Fibroblast of the aortic adventitia (primary cell): ENCODE measurements at regions not wholly inside any gene's neighbourhood (a gene's known extent, or its start where the extent isn't known, plus 50 kb on each side); places are given as distances from the start of the nearest gene placed in this dataset.

Experiments
- DNase-seq: peaks from one replicate; pipeline ENCODE4 v3.0.0-alpha.2; 2010; ENCODE audit warnings: low read depth
- H3K4me3 ChIP-seq: 2 replicates; pipeline ENCODE4 v1.5.1; 2011; ENCODE audit warnings: low read depth, mild to moderate bottlenecking, control low read depth, low read length, moderate library complexity
- TF ChIP-seq, protein P1 (sequence below): IDR thresholded peaks from 2 replicates; pipeline ENCODE4 v1.5.1; 2011; ENCODE audit warnings: mild to moderate bottlenecking, low read length, control low read depth, inconsistent platforms; ENCODE audit not compliant: insufficient read depth

DNA sequence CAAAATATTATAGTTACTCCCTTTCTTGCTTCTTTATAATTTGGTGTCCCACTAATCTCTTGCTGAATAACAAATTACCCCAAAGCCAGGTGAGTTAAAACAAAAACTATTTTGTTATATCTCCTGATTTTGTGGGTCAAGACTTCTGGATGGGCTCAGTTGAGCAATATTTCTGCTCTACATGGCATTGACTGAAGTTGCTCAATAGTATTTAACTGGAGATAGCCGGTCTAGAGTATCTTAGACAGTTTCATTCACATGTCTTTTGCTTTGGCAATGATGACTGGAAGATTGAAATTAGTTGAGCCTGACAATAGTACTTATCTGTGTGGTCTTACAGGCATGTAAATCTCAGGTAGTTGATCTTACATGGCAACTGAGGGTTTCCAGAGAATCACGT lies 51.0 kb upstream of the TP63 start:
- TF ChIP-seq, protein P1, sequence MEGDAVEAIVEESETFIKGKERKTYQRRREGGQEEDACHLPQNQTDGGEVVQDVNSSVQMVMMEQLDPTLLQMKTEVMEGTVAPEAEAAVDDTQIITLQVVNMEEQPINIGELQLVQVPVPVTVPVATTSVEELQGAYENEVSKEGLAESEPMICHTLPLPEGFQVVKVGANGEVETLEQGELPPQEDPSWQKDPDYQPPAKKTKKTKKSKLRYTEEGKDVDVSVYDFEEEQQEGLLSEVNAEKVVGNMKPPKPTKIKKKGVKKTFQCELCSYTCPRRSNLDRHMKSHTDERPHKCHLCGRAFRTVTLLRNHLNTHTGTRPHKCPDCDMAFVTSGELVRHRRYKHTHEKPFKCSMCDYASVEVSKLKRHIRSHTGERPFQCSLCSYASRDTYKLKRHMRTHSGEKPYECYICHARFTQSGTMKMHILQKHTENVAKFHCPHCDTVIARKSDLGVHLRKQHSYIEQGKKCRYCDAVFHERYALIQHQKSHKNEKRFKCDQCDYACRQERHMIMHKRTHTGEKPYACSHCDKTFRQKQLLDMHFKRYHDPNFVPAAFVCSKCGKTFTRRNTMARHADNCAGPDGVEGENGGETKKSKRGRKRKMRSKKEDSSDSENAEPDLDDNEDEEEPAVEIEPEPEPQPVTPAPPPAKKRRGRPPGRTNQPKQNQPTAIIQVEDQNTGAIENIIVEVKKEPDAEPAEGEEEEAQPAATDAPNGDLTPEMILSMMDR: no peak
- no peak overlapping the region for H3K4me3 ChIP-seq
- DNase-seq: no peak
